ENCODE measurements at regions not wholly inside any gene's neighbourhood (a gene's known extent, or its start where the extent isn't known, plus 50 kb on each side); places are given as distances from the start of the nearest gene placed in this dataset.

GRCh38 chr9:105067895-105068580 is 140.1 kb upstream of the ABCA1 start:
- H3K4me1 Mint-ChIP-seq, result peaks cover 42% of the 10 kb centered on the region

DNA sequence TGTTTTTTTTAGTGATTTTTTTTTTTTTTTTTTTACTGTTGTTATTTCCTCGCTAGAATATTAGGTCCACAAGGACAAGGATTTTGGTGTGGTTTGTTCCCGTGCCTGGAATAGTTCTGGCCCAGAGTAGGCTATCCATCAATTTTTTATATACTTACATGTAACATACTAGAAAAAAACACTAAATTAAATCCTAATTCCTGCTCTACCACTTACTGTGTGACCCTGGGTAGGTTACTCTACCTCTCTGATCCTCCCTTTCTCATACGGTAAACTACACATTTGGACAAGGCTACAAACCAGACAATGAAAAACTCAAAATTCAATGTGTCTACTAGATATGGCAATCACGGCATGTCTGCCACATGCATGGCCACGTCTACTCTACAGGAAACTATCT is 141.3 kb upstream of the ABCA1 start:
- no peaks in the 10 kb centered on the region for H3K36me3 Mint-ChIP-seq (ENCODE audit: low read depth)
- no peak for DNase-seq
- peaks cover 8% of the 10 kb centered on the region for H3K27me3 Mint-ChIP-seq (ENCODE audit: low read depth, poor library complexity)
- no peak overlapping the region for H3K27ac Mint-ChIP-seq
- TF ChIP-seq, protein P1, sequence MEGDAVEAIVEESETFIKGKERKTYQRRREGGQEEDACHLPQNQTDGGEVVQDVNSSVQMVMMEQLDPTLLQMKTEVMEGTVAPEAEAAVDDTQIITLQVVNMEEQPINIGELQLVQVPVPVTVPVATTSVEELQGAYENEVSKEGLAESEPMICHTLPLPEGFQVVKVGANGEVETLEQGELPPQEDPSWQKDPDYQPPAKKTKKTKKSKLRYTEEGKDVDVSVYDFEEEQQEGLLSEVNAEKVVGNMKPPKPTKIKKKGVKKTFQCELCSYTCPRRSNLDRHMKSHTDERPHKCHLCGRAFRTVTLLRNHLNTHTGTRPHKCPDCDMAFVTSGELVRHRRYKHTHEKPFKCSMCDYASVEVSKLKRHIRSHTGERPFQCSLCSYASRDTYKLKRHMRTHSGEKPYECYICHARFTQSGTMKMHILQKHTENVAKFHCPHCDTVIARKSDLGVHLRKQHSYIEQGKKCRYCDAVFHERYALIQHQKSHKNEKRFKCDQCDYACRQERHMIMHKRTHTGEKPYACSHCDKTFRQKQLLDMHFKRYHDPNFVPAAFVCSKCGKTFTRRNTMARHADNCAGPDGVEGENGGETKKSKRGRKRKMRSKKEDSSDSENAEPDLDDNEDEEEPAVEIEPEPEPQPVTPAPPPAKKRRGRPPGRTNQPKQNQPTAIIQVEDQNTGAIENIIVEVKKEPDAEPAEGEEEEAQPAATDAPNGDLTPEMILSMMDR (IDR thresholded peaks at IDR 0.05), result no peak
- H3K9me3 Mint-ChIP-seq, result peaks cover 14% of the 10 kb centered on the region
- H3K4me1 Mint-ChIP-seq, result peaks cover 32% of the 10 kb centered on the region
- no peak overlapping the region for H3K4me3 Mint-ChIP-seq

More at GRCh38 chr9:105067895-105068580, 140.1 kb upstream of the ABCA1 start:
- Mint-ChIP-seq H3K27ac (no peak overlapping the region), H3K9me3 (peaks cover 14% of the 10 kb centered on the region), H3K36me3 (ENCODE audit: low read depth) (no peaks in the 10 kb centered on the region), H3K4me3 (no peak overlapping the region), H3K27me3 (ENCODE audit: low read depth, poor library complexity) (peaks cover 11% of the 10 kb centered on the region)
- DNase-seq, result no peak
- TF ChIP-seq, protein P1 (IDR thresholded peaks at IDR 0.05), result no peak

- Mint-ChIP-seq H3K4me1 (peaks cover 28% of the 10 kb centered on the region), H3K4me3 (no peak overlapping the region), H3K9me3 (peaks cover 14% of the 10 kb centered on the region), H3K27me3 (ENCODE audit: low read depth, poor library complexity) (peaks cover 8% of the 10 kb centered on the region), H3K36me3 (ENCODE audit: low read depth) (no peaks in the 10 kb centered on the region), H3K27ac (no peak overlapping the region)
- no peak for DNase-seq
- TF ChIP-seq, protein P1 (IDR thresholded peaks at IDR 0.05), result no peak
Measured at GRCh38 chr9:105069696-105070095, 141.7 kb upstream of the ABCA1 start.

DNA sequence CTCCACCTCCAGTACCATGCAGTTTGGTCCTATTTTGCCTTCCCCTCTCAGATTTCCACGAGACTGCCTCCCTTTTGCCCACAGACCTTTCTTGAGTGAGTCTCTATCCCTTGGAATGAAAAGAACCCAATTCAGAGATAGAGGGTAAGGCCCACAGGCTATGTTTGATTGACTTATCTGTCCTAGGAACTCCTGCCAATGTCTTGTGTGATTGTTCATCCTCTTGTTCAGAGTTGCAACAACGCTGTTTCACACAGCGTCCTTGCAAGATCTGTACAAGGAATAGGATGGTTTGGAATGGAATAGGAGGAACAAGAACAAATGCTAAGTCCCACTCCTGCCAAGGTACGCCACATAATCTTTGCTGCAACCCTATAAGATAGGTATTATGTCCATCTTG is 142.2 kb upstream of the ABCA1 start:
- Mint-ChIP-seq H3K4me1 (peaks cover 23% of the 10 kb centered on the region), H3K36me3 (ENCODE audit: low read depth) (no peaks in the 10 kb centered on the region), H3K27ac (peak overlapping the region; percentile 12), H3K9me3 (peaks cover 14% of the 10 kb centered on the region), H3K27me3 (ENCODE audit: low read depth, poor library complexity) (peaks cover 8% of the 10 kb centered on the region), H3K4me3 (no peak overlapping the region)
- no peak for DNase-seq
- TF ChIP-seq, protein P1 (IDR thresholded peaks at IDR 0.05), result no peak

- Mint-ChIP-seq H3K36me3 (ENCODE audit: low read depth) (peaks cover 4% of the 10 kb centered on the region), H3K4me1 (peaks cover 26% of the 10 kb centered on the region), H3K4me3 (no peak overlapping the region), H3K27ac (no peak overlapping the region), H3K27me3 (ENCODE audit: low read depth, poor library complexity) (peaks cover 8% of the 10 kb centered on the region), H3K9me3 (peaks cover 26% of the 10 kb centered on the region)
- no peak for DNase-seq
- TF ChIP-seq, protein P1 (IDR thresholded peaks at IDR 0.05), result no peak
Measured at GRCh38 chr9:105072476-105072875, 144.5 kb upstream of the ABCA1 start.

GRCh38 chr9:105073147-105073546 is 145.2 kb upstream of the ABCA1 start:
- H3K4me1 Mint-ChIP-seq, result peaks cover 26% of the 10 kb centered on the region

More at GRCh38 chr9:105073147-105073546, 145.2 kb upstream of the ABCA1 start:
- DNase-seq, result no peak
- TF ChIP-seq, protein P1 (IDR thresholded peaks at IDR 0.05), result no peak
- Mint-ChIP-seq H3K4me3 (no peak overlapping the region), H3K36me3 (ENCODE audit: low read depth) (peaks cover 4% of the 10 kb centered on the region), H3K27me3 (ENCODE audit: low read depth, poor library complexity) (peaks cover 8% of the 10 kb centered on the region), H3K9me3 (peaks cover 27% of the 10 kb centered on the region), H3K27ac (no peak overlapping the region)
